T-helper 9 cell (primary cell): ENCODE measurements at regions not wholly inside any gene's neighbourhood (a gene's known extent, or its start where the extent isn't known, plus 50 kb on each side); places are given as distances from the start of the nearest gene placed in this dataset.

ENCODE experiments used
- DNase-seq: peaks from one replicate; pipeline ENCODE4 v3.0.0-alpha.2; 2020

GRCh38 chr2:196538189-196538588, 101.3 kb upstream of the CCDC150 start:
- DNase-seq, result no peak

GRCh38 chr2:196538646-196539045, 100.9 kb upstream of the CCDC150 start:
- no peak for DNase-seq

DNA sequence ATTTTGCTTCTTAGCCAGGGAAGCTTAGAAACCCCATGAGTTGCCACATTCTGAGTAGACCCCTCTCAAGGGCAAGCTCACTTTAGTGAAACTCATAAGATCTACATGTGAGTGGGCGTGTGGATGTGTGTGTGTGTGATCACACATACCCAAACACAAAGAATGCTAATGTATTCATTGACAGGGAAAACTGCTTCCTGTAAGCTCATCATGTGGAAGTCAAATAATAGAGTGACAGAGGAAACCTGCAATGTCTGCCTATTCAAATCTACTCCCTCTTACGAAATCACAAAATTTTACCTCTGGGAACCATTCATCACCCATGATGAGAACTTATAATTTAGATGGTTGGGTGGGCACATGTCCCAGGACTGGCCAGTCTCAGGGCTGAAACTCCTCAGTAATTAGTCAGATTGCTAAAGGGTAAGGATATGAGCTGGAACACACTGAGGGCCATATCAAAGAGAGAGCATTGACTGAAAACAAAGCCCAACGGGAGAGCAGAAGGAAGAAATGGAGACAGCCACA, 94.5 kb upstream of the CCDC150 start:
- DNase-seq, result no peak

DNA sequence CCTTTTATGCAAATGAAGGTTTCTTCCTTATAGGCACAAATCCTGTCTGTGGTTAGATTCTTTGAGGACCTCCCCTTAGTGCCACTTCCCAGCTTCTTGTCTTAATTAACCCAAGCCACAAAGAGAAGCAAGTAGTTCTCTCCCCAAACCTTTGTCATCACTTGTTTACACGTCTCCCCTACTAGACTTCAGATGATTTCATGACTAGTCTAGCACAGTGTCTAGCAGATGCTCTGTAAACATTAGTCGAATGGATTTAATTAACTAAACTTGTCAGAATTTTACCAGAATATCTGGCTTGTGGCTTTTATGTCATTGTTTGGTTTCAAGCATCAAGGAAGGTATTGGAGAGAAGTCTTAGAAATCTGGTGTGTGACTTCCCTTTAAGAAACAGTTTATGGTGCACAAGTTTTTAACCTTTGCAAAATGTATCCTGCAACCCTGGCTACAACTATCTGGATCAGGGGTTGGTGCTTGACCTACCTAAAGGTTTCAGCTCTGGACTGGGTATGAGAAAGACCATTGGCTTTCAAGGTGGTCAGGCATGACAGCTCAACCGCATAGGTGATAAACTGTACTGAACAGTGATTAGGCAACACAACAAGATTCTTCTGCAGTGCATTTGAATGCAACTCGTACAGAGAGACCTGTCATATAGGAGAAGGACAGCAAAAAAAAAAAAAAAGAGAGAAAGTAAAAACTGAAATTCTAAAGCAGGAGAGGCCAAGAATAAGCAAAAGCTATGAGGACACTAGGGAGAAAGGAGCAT, 93.2 kb upstream of the CCDC150 start:
- no peak for DNase-seq

GRCh38 chr2:196549052-196549451, 90.5 kb upstream of the CCDC150 start:
- DNase-seq, result no peak

DNA sequence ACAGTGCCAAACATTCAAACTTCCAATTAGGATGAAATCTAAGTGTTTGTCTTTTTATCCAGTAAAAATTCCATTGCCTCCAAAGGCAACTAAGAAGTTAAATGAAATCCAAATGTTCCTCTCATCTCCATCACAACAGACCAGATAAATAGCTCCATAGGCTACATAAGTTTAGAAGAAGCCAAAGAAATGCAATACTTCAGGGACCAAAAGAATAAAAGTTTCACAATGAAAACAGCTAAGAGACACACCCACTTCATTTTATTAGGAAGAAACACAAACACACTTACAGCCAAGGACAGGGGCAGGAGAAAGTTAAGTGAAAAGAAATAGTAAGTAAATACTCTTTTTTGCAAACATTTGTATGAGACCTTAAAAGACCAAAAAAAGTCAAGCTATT, 88.5 kb upstream of the CCDC150 start:
- DNase-seq, result no peak

DNA sequence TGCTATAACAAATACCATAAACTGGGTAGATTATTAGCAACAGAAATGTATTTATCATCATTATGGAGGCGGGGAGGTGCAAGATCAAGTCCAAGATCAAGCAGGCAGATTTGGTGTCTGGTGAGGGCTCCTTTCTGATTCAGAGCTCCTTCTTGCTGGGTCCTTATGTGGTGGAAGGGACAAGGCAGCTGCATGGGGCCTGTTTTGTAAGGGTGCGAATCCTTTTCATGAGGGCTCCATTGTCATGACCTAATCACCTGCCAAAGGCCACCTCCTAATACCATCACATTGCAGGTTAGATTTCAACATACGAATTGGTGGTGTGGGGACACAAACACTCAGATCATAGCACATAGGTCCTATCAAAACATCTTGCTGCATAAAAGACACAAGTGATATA, 84.4 kb upstream of the CCDC150 start:
- DNase-seq, result no peak

- no peak for DNase-seq
Observed at GRCh38 chr2:196555726-196556125, 83.8 kb upstream of the CCDC150 start.

GRCh38 chr2:196558497-196558896, 81.0 kb upstream of the CCDC150 start:
- no peak for DNase-seq

- DNase-seq, result no peak
Observed at GRCh38 chr2:196563876-196564275, 75.6 kb upstream of the CCDC150 start.

- DNase-seq, result no peak
Observed at GRCh38 chr2:196565106-196565765, 74.3 kb upstream of the CCDC150 start.

DNA sequence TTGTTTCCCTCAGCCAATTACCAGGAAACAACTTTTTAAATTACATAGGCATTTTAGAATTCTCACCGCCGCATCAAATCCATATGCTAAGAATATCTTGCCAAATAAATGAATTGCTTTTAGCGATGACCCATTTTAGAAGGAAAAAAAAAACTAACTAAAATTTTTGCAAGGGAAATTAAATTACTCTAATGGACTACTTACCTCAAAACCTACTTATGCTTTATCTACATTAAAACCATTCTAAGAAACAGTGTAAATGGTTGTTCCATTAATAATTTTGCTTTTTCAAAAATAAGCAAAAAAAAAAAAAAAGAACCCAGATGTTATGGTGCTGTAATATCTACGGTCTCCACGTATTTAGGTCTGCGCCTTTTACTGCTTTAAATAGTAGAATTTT, 73.5 kb upstream of the CCDC150 start:
- DNase-seq, result no peak

- no peak for DNase-seq
Observed at GRCh38 chr2:196566961-196567666, 72.4 kb upstream of the CCDC150 start.

DNA sequence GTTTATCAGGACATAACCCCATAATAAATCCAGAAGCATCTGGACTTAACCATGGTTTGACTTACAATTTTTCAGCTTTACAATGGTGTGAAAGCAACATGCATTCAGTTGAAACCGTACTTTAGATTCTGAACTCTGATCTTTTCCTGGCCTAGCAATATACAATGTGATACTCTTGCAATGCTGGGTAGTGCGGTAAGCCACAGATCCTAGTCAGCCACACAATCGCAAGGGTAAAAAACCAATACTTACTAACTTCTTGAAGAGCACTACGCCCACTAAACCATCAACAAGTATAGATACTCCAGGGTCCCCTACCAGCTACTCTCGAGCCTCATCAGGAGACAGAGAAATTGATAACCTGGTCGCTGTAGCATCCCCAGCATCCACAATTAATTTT, 71.0 kb upstream of the CCDC150 start:
- no peak for DNase-seq

- no peak for DNase-seq
Observed at GRCh38 chr2:196584903-196585302, 54.6 kb upstream of the CCDC150 start.

DNA sequence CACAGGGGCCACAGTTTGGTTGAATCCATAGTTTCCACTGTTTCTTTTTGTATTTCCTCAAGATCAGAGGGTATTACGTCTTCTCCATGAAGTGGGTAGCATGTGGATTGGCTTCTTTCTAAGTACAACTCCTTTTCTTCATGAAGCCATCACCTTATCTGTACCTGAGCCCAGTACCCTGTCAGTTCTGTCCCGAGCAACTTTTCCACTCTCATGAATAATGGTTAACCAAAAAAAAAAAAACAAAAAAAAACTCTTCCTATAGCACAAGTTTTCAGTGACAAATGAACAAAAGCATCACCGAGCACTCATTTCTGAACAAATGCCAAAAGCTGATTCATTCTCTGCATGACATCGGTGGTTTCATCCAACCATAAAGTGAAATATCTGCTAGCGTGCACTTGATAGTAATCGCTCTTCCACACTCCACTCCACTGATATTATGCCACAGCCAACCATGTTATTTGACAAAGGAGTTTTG, 53.0 kb upstream of the CCDC150 start:
- DNase-seq, result no peak

DNA sequence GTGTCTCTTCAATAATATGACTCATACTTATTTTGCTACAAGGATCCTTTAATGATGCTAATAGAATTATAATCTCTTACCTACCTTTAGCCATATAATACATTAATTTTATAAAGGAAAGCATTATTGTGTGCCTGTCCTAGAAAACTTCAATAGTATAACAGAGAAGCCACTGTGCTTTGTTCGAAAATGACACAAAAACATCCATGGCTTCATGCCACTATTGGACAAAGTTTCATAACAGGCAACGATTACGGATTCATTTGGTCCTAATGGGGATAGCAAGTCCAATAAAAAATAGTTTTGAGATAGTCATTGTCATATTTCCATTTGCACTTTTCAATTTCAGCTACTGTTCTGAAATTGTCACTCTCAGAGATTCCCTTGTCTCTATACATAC, 52.5 kb upstream of the CCDC150 start:
- DNase-seq, result no peak

DNA sequence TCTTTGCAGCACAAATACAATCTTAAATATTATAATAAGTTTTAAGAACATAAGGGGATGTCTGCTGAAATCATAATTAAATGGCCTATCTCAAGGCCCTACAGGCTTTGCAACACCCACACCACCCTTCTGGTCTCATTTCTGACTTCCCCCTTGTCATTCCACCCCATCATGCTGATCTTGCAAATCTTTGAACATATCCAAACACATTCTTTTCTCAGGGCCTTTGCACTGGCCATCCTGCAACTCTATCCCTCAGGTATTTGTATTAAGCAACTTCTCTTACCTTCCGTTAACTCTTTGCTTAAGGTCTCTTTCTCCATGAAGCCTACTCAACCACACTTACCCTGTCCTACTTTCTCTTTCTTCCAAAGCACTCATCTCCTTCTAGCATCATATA, 51.8 kb upstream of the CCDC150 start:
- DNase-seq, result no peak

DNA sequence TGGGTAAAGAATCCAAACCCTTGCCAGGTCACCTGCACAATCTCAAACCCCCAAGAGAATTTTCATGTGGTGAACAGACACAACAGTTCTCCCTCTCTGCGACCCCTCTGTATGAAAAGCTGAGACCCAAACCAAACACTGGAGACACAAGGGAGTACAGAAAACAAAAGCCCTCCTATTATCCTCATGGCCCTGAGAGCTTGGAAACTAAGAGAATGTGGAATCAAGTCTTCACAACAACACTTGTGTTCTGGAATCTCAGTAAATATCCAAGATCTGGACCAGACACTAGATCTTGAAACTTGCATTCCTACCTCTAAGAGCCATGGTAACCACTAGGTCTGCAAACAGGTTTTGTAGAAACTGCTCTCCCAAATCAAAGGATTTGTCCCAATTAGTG, 50.1 kb upstream of the CCDC150 start:
- no peak for DNase-seq
